ENCODE measurements at regions not wholly inside any gene's neighbourhood (a gene's known extent, or its start where the extent isn't known, plus 50 kb on each side); places are given as distances from the start of the nearest gene placed in this dataset.

DNA sequence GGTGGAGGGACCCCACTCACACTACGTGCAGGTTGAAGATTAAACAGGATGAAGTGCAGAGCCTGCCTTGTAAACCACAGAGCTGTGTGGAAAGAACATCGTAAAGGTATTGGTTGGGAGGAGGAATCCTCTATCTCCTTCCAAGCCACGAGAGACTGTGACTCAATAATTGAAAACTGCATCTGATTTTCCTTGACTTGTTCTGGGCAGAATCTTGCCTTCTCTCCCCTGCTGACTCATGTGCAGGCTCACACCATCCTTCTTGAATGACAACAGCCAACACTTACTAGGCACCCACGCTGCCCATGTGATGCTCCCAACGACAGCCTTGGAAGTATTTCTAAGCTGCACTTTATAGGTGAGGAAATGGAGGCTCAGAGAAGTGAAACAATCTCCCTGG lies 563.0 kb downstream of the MIAT start:
- no peak for DNase-seq (ENCODE audit: low read depth, low spot score)
- TF ChIP-seq, protein P1, sequence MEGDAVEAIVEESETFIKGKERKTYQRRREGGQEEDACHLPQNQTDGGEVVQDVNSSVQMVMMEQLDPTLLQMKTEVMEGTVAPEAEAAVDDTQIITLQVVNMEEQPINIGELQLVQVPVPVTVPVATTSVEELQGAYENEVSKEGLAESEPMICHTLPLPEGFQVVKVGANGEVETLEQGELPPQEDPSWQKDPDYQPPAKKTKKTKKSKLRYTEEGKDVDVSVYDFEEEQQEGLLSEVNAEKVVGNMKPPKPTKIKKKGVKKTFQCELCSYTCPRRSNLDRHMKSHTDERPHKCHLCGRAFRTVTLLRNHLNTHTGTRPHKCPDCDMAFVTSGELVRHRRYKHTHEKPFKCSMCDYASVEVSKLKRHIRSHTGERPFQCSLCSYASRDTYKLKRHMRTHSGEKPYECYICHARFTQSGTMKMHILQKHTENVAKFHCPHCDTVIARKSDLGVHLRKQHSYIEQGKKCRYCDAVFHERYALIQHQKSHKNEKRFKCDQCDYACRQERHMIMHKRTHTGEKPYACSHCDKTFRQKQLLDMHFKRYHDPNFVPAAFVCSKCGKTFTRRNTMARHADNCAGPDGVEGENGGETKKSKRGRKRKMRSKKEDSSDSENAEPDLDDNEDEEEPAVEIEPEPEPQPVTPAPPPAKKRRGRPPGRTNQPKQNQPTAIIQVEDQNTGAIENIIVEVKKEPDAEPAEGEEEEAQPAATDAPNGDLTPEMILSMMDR (conservative IDR thresholded peaks at IDR 0.05) = no peak
- Mint-ChIP-seq H3K9me3 (no peaks in the 10 kb centered on the region), H3K36me3 (ENCODE audit: low read depth) (no peaks in the 10 kb centered on the region), H3K27me3 (ENCODE audit: low read depth) (no peaks in the 10 kb centered on the region), H3K4me3 (no peak overlapping the region), H3K27ac (ENCODE audit: unreplicated experiment) (no peak overlapping the region), H3K4me1 (peaks cover 9% of the 10 kb centered on the region)

DNA sequence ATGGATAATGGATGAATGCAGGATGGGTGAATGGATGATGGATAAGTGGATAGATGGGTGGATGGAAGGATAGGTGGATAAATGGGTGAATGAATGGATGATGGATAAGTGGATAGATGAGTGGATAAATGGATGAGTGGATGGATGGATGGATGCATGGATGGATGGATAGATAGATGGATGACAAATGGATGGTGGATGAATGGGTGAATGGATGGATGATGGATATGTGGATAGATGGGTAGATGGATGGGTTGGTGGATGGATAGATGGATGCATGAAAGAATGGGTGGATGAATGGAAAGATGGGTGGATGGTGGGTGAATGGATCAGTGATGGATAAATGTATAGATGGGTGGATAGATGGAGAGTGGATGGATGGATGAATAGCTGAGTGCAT lies 564.8 kb downstream of the MIAT start:
- no peak for DNase-seq (ENCODE audit: low read depth, low spot score)
- peaks cover 4% of the 10 kb centered on the region for H3K4me1 Mint-ChIP-seq
- H3K9me3 Mint-ChIP-seq = no peaks in the 10 kb centered on the region
- H3K27ac Mint-ChIP-seq (ENCODE audit: unreplicated experiment) = no peak overlapping the region
- no peaks in the 10 kb centered on the region for H3K36me3 Mint-ChIP-seq (ENCODE audit: low read depth)
- no peak overlapping the region for H3K4me3 Mint-ChIP-seq
- TF ChIP-seq, protein P1 (conservative IDR thresholded peaks at IDR 0.05) = no peak
- no peaks in the 10 kb centered on the region for H3K27me3 Mint-ChIP-seq (ENCODE audit: low read depth)

DNA sequence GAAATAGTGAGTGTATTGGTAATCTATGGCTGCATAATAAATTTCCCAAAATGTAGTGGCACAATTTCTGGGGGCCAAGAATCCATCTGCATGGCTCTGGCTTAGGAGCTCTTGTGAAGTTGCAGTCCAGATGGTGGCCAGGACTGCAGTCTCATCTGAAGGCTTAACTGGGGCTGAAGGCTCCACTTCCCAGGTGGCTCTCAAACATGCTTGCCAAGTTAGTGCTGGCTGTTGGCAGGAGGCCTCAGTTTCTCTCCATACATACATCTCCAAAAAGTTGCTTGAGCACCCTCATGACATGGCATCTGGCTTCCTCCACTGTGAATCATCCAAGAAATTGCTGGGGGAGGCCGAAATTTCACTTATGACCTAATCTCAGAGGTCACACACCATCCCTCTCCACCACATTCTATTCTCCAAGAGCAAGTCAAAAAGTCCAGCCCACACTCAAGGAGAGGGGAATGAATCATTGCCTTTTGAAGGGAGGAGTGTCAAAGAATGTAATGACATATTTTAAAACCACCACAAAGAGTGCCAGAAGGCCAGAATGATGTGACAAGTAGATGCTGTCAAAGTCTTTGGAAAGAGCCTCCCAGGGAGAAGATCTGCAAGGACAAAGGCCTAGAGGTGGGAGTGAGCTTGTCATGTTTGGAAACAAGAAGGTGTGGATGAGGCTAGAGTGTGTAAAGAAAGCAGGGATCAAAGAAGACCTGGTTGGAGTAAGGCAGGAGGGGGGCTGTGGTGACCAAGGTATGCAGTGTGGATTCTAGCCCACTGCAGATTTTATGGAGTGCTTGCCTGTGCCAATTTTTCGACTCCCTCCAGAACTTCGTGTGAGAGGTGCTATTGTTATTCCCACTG lies 566.2 kb downstream of the MIAT start:
- H3K27me3 Mint-ChIP-seq (ENCODE audit: low read depth) = no peaks in the 10 kb centered on the region
- no peak overlapping the region for H3K27ac Mint-ChIP-seq (ENCODE audit: unreplicated experiment)
- H3K4me3 Mint-ChIP-seq = no peak overlapping the region
- no peaks in the 10 kb centered on the region for H3K9me3 Mint-ChIP-seq
- TF ChIP-seq, protein P1 (conservative IDR thresholded peaks at IDR 0.05) = no peak
- no peaks in the 10 kb centered on the region for H3K36me3 Mint-ChIP-seq (ENCODE audit: low read depth)
- DNase-seq (ENCODE audit: low read depth, low spot score) = no peak
- H3K4me1 Mint-ChIP-seq = no peaks in the 10 kb centered on the region

DNA sequence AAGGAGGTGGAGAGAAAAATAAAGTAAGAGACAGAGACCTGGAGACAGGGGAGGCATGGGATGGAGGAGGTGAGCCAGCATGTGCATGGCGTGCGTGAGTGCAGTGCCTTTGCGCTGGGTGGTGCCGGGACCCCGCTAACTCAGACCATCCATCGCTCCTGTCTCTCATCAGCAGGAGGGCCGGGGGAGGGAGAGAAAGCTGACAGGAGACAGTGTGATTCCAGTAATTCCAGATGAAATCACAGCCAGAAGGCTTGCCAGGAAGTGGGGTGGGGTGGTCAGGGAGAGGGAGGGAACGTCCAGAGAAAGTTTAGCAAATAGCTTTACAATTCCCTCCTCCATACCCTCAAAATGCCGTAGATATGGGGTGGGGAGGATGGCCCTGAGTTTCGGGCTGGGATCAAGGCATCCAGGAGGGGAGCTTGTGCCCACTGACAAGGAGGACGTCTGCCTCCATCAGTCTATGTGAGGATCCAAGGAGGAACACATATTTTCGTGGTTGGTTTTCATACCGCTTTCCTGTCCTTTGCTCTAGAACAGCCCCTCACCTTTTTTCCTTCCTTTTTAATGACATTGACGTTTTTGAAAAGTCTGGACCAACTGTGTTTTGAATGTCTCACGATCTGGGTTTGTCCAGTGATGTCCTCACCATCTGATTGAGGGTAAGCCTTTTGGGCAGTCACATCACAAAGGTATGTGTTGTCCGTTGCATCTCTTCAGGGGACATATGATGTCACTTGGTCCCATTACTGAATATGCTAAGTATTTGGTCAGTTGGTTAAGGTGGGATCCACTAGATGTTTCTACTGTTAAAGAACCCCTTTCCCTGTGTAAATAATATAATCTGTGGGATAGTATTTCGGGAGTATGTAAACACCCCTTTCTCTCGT lies 567.3 kb downstream of the MIAT start:
- DNase-seq (ENCODE audit: low read depth, low spot score) = no peak
- H3K27ac Mint-ChIP-seq (ENCODE audit: unreplicated experiment) = no peak overlapping the region
- no peak overlapping the region for H3K4me3 Mint-ChIP-seq
- no peaks in the 10 kb centered on the region for H3K27me3 Mint-ChIP-seq (ENCODE audit: low read depth)
- peaks cover 3% of the 10 kb centered on the region for H3K9me3 Mint-ChIP-seq
- H3K36me3 Mint-ChIP-seq (ENCODE audit: low read depth) = no peaks in the 10 kb centered on the region
- TF ChIP-seq, protein P1 (conservative IDR thresholded peaks at IDR 0.05) = no peak
- no peaks in the 10 kb centered on the region for H3K4me1 Mint-ChIP-seq

DNA sequence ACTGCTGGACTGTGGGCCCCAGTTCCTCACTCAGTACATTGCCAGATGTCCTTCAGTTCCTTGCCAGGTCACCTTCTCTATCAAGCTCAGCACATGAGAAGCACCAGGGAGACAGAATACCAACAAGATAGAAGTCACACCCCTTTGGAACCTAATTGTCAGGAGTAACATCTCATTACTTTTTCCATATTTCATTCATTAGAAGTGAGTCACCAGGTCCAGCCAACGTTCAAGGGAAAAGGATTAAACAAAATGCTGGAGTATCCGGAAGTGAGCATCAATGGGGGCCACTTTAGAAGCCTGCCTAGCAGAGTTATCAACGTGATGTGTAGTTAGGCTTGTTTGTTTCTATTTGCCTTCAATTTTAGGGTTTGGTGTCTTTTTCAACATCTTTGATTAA lies 569.3 kb downstream of the MIAT start:
- Mint-ChIP-seq H3K27ac (ENCODE audit: unreplicated experiment) (no peak overlapping the region), H3K4me1 (no peaks in the 10 kb centered on the region), H3K27me3 (ENCODE audit: low read depth) (no peaks in the 10 kb centered on the region), H3K36me3 (ENCODE audit: low read depth) (no peaks in the 10 kb centered on the region), H3K4me3 (no peak overlapping the region), H3K9me3 (peaks cover 3% of the 10 kb centered on the region)
- DNase-seq (ENCODE audit: low read depth, low spot score) = no peak
- TF ChIP-seq, protein P1 (conservative IDR thresholded peaks at IDR 0.05) = no peak
